Stomach (tissue), 4 donors: ENCODE measurements at regions not wholly inside any gene's neighbourhood (a gene's known extent, or its start where the extent isn't known, plus 50 kb on each side); places are given as distances from the start of the nearest gene placed in this dataset.

Experiments used
- CTCF ChIP-seq, 7 experiments: fragments of 450-650 bp in 4 of 7; fragments of 200-600 bp in 3 of 7; sonication (generic) in 3 of 7; IDR thresholded peaks; one replicate each; pipeline ENCODE4 v1.5.1; 2016 to 2019; ENCODE audit warnings: antibody characterized with exemption in 7 of 7, control low read depth in 2 of 7, mild to moderate bottlenecking in 1 of 7
- EP300 ChIP-seq: sonication (generic); formaldehyde crosslinking; IDR thresholded peaks from one replicate; pipeline ENCODE4 v1.6.1; 2017; ENCODE audit warnings: antibody characterized with exemption
- POLR2A ChIP-seq, 4 donors: fragments of 450-650 bp; IDR thresholded peaks; one replicate each; pipeline ENCODE4 v1.6.1; 2016; ENCODE audit warnings: antibody characterized with exemption in 4 of 4, control low read depth in 2 of 4, mild to moderate bottlenecking in 1 of 4, moderate library complexity in 1 of 4
- POLR2AphosphoS5 ChIP-seq, 3 donors: sonication (generic); formaldehyde crosslinking; IDR thresholded peaks; one replicate each; pipeline ENCODE4 v1.6.1; 2016; ENCODE audit warnings: antibody characterized with exemption in 3 of 3

GRCh38 chr6:2449572-2449940 is 204.2 kb upstream of the GMDS start:
- no peak for TF ChIP-seq CTCF (IDR thresholded peaks at IDR 0.05)
- no peak for TF ChIP-seq POLR2A (IDR thresholded peaks at IDR 0.05)
- TF ChIP-seq EP300: no peak
- no peak for TF ChIP-seq POLR2AphosphoS5 (IDR thresholded peaks at IDR 0.05)
